GM12878 (cell line): ENCODE measurements at regions not wholly inside any gene's neighbourhood (a gene's known extent, or its start where the extent isn't known, plus 50 kb on each side); places are given as distances from the start of the nearest gene placed in this dataset.

Experiments used
- ATF7 ChIP-seq: fragments of 450-650 bp; IDR thresholded peaks from 2 replicates; pipeline ENCODE4 v1.6.1; 2016; ENCODE audit warnings: low read depth, mild to moderate bottlenecking
- CTCF ChIP-seq, 3 experiments: IDR thresholded peaks in 2 of 3; conservative IDR thresholded peaks in 1 of 3; 2 replicates each; pipeline ENCODE4 v1.5.1; 2011; ENCODE audit warnings: low read depth in 3 of 3, low read length in 3 of 3, mild to moderate bottlenecking in 3 of 3, control low read depth in 2 of 3, moderate library complexity in 2 of 3, inconsistent platforms in 1 of 3, mixed read lengths in 1 of 3; ENCODE audit not compliant: control insufficient read depth in 2 of 3, insufficient read depth in 1 of 3; ENCODE audit errors: extremely low read depth in 1 of 3
- EP300 ChIP-seq, 2 experiments: fragments of 150-350 bp in 1 of 2; IDR thresholded peaks; 2 replicates each; pipeline ENCODE4 v1.6.1; 2011 to 2012; ENCODE audit warnings: low read depth in 2 of 2, low read length in 2 of 2, borderline replicate concordance in 1 of 2, improper control_type of control experiment in 1 of 2, inconsistent platforms in 1 of 2; ENCODE audit not compliant: control insufficient read depth in 1 of 2
- POLR2A ChIP-seq: IDR thresholded peaks from 2 replicates; pipeline ENCODE4 v1.6.1; 2011; ENCODE audit warnings: low read depth, mild to moderate bottlenecking, low read length
- POLR2AphosphoS5 ChIP-seq: IDR thresholded peaks from 2 replicates; pipeline ENCODE4 v1.6.1; 2011; ENCODE audit warnings: mild to moderate bottlenecking, low read length, inconsistent platforms
- SMC3 ChIP-seq: IDR thresholded peaks from 2 replicates; pipeline ENCODE4 v1.6.1; 2011; ENCODE audit warnings: low read length, improper control_type of control experiment, borderline replicate concordance
- USF1 ChIP-seq: IDR thresholded peaks from 2 replicates; pipeline ENCODE4 v1.6.1; 2011; ENCODE audit warnings: borderline replicate concordance, low read depth, mild to moderate bottlenecking, moderate library complexity, mixed read lengths, low read length; ENCODE audit not compliant: insufficient read depth; ENCODE audit errors: extremely low read length

GRCh38 chr13:111001636-111002035 lies 86.8 kb upstream of the ANKRD10 start:
- TF ChIP-seq ATF7 = no peak
- no peak for TF ChIP-seq POLR2AphosphoS5
- no peak for TF ChIP-seq CTCF (IDR thresholded peaks at IDR 0.05 in 2 of 3, conservative IDR thresholded peaks at IDR 0.05 in 1 of 3; ENCODE audit: control insufficient read depth in 2 of 3, extremely low read depth in 1 of 3, insufficient read depth in 1 of 3, low read depth in 3 of 3, low read length in 3 of 3)
- no peak for TF ChIP-seq POLR2A
- TF ChIP-seq SMC3 = no peak
- no peak for TF ChIP-seq EP300 (IDR thresholded peaks at IDR 0.05; ENCODE audit: borderline replicate concordance in 1 of 2, control insufficient read depth in 1 of 2, low read depth in 2 of 2, low read length in 2 of 2)
- TF ChIP-seq USF1 = no peak
